Naive thymus-derived CD8-positive, alpha-beta T cell (primary cell): ENCODE measurements at regions not wholly inside any gene's neighbourhood (a gene's known extent, or its start where the extent isn't known, plus 50 kb on each side); places are given as distances from the start of the nearest gene placed in this dataset.
"Not testable (repeated sequence)": the region's sequence is repeated elsewhere in the genome, so short reads cannot be mapped to it uniquely, and the experiment has no call there.

Source experiments
- ATAC-seq, 2 donors: fragments of 150-1000 bp; cut with Tn5 transposase in 1 of 2; sonication (Bioruptor Pico), chemical (Tn5 transposase) in 1 of 2; 1 replicate in 1 of 2; 2 replicates in 1 of 2; pipeline ENCODE4 v1.10.0; 2021; ENCODE audit warnings: mild to moderate bottlenecking in 2 of 2, moderate library complexity in 2 of 2
- POLR2A ChIA-PET: fragments of 350-600 bp; sonication (Branson Sonifier 250); formaldehyde crosslinking; loops from one replicate; lab custom pipeline; 2021; ENCODE audit warnings: antibody characterized with exemption; lab: Charles Lee
- DNase-seq, 10 donors: peaks; one replicate each; pipeline versions ENCODE4 v3.0.0 to v3.0.0-alpha.2; 2020 to 2022
- H3K27ac Mint-ChIP-seq, 10 donors: one replicate each; pipeline ENCODE4 v1.8.0; 2020 to 2022; ENCODE audit warnings: mild to moderate bottlenecking in 10 of 10, mixed read lengths in 10 of 10, moderate library complexity in 4 of 10, inconsistent platforms in 1 of 10
- H3K27me3 Mint-ChIP-seq, 5 donors: one replicate each; pipeline ENCODE4 v1.8.0; 2021 to 2022; ENCODE audit warnings: mixed read lengths in 5 of 5
- H3K36me3 Mint-ChIP-seq, 3 donors: one replicate each; pipeline ENCODE4 v1.8.0; 2020 to 2022; ENCODE audit warnings: mixed read lengths in 3 of 3, mild to moderate bottlenecking in 2 of 3, inconsistent platforms in 1 of 3
- H3K4me1 Mint-ChIP-seq, 4 donors: one replicate each; pipeline ENCODE4 v1.8.0; 2021 to 2022; ENCODE audit warnings: mixed read lengths in 4 of 4
- H3K4me3 Mint-ChIP-seq, 10 donors: one replicate each; pipeline ENCODE4 v1.8.0; 2020 to 2022; ENCODE audit warnings: mild to moderate bottlenecking in 10 of 10, mixed read lengths in 10 of 10, moderate library complexity in 6 of 10, inconsistent platforms in 1 of 10
- H3K9me3 Mint-ChIP-seq, 9 donors: one replicate each; pipeline ENCODE4 v1.8.0; 2020 to 2022; ENCODE audit warnings: mixed read lengths in 9 of 9, mild to moderate bottlenecking in 3 of 9, inconsistent platforms in 1 of 9, moderate library complexity in 1 of 9

- ATAC-seq, DNase-seq, H3K4me3 Mint-ChIP-seq, POLR2A ChIA-PET, H3K4me1 Mint-ChIP-seq, H3K9me3 Mint-ChIP-seq, H3K27ac Mint-ChIP-seq, H3K36me3 Mint-ChIP-seq, H3K27me3 Mint-ChIP-seq: not testable (repeated sequence)
These were observed 94.3 kb downstream of the KCNJ12 start for GRCh38 chr17:21470422-21470821.

GRCh38 chr17:21470861-21471260 is 94.7 kb downstream of the KCNJ12 start:
- no peaks in the 10 kb centered on the region for H3K4me1 Mint-ChIP-seq
- POLR2A ChIA-PET = no interaction called here
- peaks cover 0 to 13% (median 3%) of the 10 kb centered on the region in 5 donors for H3K27me3 Mint-ChIP-seq
- no peak overlapping the region for H3K4me3 Mint-ChIP-seq
- H3K27ac Mint-ChIP-seq = no peak overlapping the region
- no peaks in the 10 kb centered on the region for H3K36me3 Mint-ChIP-seq
- H3K9me3 Mint-ChIP-seq = no peaks in the 10 kb centered on the region
- no peak for ATAC-seq
- no peak for DNase-seq

- Mint-ChIP-seq H3K27ac (no peak overlapping the region), H3K4me3 (no peak overlapping the region), H3K36me3 (peaks cover 0 to 18% (median 4%) of the 10 kb centered on the region in 3 donors), H3K4me1 (no peaks in the 10 kb centered on the region), H3K27me3 (peaks cover 8 to 40% (median 14%) of the 10 kb centered on the region in 5 donors), H3K9me3 (peaks cover 0 to 29% (median 3%) of the 10 kb centered on the region in 9 donors)
- DNase-seq (no peak), ATAC-seq (no peak)
- POLR2A ChIA-PET = no interaction called here
These were observed 98.7 kb downstream of the KCNJ12 start for GRCh38 chr17:21474815-21475214.

- ATAC-seq = no peak
- peaks cover 0 to 18% (median 4%) of the 10 kb centered on the region in 3 donors for H3K36me3 Mint-ChIP-seq
- peaks cover 13 to 48% (median 21%) of the 10 kb centered on the region in 5 donors for H3K27me3 Mint-ChIP-seq
- no peak overlapping the region for H3K27ac Mint-ChIP-seq
- no peaks in the 10 kb centered on the region for H3K4me1 Mint-ChIP-seq
- POLR2A ChIA-PET = no interaction called here
- H3K4me3 Mint-ChIP-seq = no peak overlapping the region
- DNase-seq = no peak
- peaks cover 0 to 30% (median 3%) of the 10 kb centered on the region in 9 donors for H3K9me3 Mint-ChIP-seq
These were observed 99.4 kb downstream of the KCNJ12 start for GRCh38 chr17:21475571-21475970.

- Mint-ChIP-seq H3K4me1 (no peaks in the 10 kb centered on the region), H3K36me3 (peaks cover 0 to 18% (median 4%) of the 10 kb centered on the region in 3 donors)
- no peak for ATAC-seq
These were observed 100.7 kb downstream of the KCNJ12 start for GRCh38 chr17:21476867-21477266.

GRCh38 chr17:21482189-21482865 is 106.2 kb downstream of the KCNJ12 start:
- no peak for ATAC-seq
- Mint-ChIP-seq H3K27me3 (peaks cover 17 to 76% (median 31%) of the 10 kb centered on the region in 5 donors), H3K4me1 (no peaks in the 10 kb centered on the region), H3K9me3 (peaks cover 0 to 27% (median 3%) of the 10 kb centered on the region in 9 donors), H3K36me3 (peaks cover 0 to 18% (median 4%) of the 10 kb centered on the region in 3 donors), H3K27ac (no peak overlapping the region), H3K4me3 (no peak overlapping the region)
- POLR2A ChIA-PET = no interaction called here
- no peak for DNase-seq

More at GRCh38 chr17:21476867-21477266, 100.7 kb downstream of the KCNJ12 start:
- POLR2A ChIA-PET = no interaction called here
- peaks cover 0 to 30% (median 3%) of the 10 kb centered on the region in 9 donors for H3K9me3 Mint-ChIP-seq
- H3K27ac Mint-ChIP-seq = no peak overlapping the region
- DNase-seq = no peak
- H3K4me3 Mint-ChIP-seq = no peak overlapping the region
- H3K27me3 Mint-ChIP-seq = peaks cover 13 to 57% (median 25%) of the 10 kb centered on the region in 5 donors

GRCh38 chr17:21488043-21488442 is 111.9 kb downstream of the KCNJ12 start:
- H3K9me3 Mint-ChIP-seq, H3K27ac Mint-ChIP-seq, H3K36me3 Mint-ChIP-seq, H3K4me1 Mint-ChIP-seq, POLR2A ChIA-PET, ATAC-seq, H3K4me3 Mint-ChIP-seq, DNase-seq: not testable (repeated sequence)
- peaks cover 2 to 27% (median 24%) of the 10 kb centered on the region in 5 donors for H3K27me3 Mint-ChIP-seq

GRCh38 chr17:21493993-21494392 is 117.8 kb downstream of the KCNJ12 start:
- DNase-seq (no peak), ATAC-seq (no peak)
- POLR2A ChIA-PET = no interaction called here
- Mint-ChIP-seq H3K27ac (no peak overlapping the region), H3K4me1 (no peaks in the 10 kb centered on the region), H3K9me3 (no peaks in the 10 kb centered on the region), H3K4me3 (no peak overlapping the region), H3K36me3 (no peaks in the 10 kb centered on the region), H3K27me3 (peaks cover 0 to 4% (median 2%) of the 10 kb centered on the region in 5 donors)

- no peak overlapping the region for H3K4me3 Mint-ChIP-seq
- H3K27me3 Mint-ChIP-seq = peaks cover 0 to 4% (median 3%) of the 10 kb centered on the region in 5 donors
- no peak for DNase-seq
- no peaks in the 10 kb centered on the region for H3K4me1 Mint-ChIP-seq
- H3K36me3 Mint-ChIP-seq = no peaks in the 10 kb centered on the region
- H3K9me3 Mint-ChIP-seq = no peaks in the 10 kb centered on the region
- POLR2A ChIA-PET = no interaction called here
- no peak overlapping the region for H3K27ac Mint-ChIP-seq
- ATAC-seq = no peak
These were observed 119.1 kb downstream of the KCNJ12 start for GRCh38 chr17:21495281-21495680.

- ATAC-seq (no peak), DNase-seq (no peak)
- H3K4me1 Mint-ChIP-seq = no peaks in the 10 kb centered on the region
- no peaks in the 10 kb centered on the region for H3K36me3 Mint-ChIP-seq
- POLR2A ChIA-PET = no interaction called here
- no peak overlapping the region for H3K4me3 Mint-ChIP-seq
- no peaks in the 10 kb centered on the region for H3K9me3 Mint-ChIP-seq
- H3K27me3 Mint-ChIP-seq = peaks cover 5 to 8% (median 7%) of the 10 kb centered on the region in 5 donors
- H3K27ac Mint-ChIP-seq = no peak overlapping the region
These were observed 123.9 kb downstream of the KCNJ12 start for GRCh38 chr17:21500064-21500463.

GRCh38 chr17:21501927-21502700 is 126.0 kb downstream of the KCNJ12 start:
- H3K4me3 Mint-ChIP-seq, H3K9me3 Mint-ChIP-seq, H3K27ac Mint-ChIP-seq, DNase-seq, H3K36me3 Mint-ChIP-seq, H3K4me1 Mint-ChIP-seq, POLR2A ChIA-PET, ATAC-seq: not testable (repeated sequence)
- H3K27me3 Mint-ChIP-seq = peaks cover 5 to 13% (median 7%) of the 10 kb centered on the region in 5 donors

- H3K27me3 Mint-ChIP-seq = peaks cover 10 to 46% (median 19%) of the 10 kb centered on the region in 5 donors
- H3K36me3 Mint-ChIP-seq = no peaks in the 10 kb centered on the region
- ATAC-seq = no peak
- H3K4me3 Mint-ChIP-seq = no peak overlapping the region
- no peak for DNase-seq
- POLR2A ChIA-PET = no interaction called here
- H3K9me3 Mint-ChIP-seq = no peaks in the 10 kb centered on the region
- H3K4me1 Mint-ChIP-seq = peaks cover 0 to 13% (median 5%) of the 10 kb centered on the region in 4 donors
- no peak overlapping the region for H3K27ac Mint-ChIP-seq
These were observed 130.0 kb downstream of the KCNJ12 start for GRCh38 chr17:21505819-21506815.
